ENCODE measurements at regions not wholly inside any gene's neighbourhood (a gene's known extent, or its start where the extent isn't known, plus 50 kb on each side); places are given as distances from the start of the nearest gene placed in this dataset.

DNA sequence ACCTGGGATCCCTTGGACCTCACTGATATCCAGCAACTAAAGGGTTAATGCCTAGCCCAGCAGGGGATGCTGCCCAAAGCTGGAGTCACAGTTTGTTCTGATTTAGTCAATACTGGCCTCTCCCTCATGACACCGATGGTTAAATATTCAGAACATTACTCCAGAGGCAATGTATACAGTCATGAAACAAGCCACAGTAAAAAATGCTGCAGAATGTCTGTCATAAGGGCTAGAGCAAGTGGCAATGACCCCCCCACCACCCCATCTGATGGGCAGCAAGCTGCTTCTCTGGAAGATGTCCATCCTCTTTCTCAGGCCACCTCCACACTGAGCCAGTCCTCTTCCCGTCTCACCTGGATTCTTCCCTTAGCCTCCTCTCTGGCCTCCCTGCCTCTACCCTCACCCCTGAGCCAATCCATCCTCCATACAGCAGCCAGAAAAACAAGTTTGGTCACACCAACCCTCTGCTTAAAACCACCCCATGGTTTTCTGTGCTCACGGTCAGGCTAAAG lies 99.0 kb upstream of the KCNG1 start:
- no peak for DNase-seq

DNA sequence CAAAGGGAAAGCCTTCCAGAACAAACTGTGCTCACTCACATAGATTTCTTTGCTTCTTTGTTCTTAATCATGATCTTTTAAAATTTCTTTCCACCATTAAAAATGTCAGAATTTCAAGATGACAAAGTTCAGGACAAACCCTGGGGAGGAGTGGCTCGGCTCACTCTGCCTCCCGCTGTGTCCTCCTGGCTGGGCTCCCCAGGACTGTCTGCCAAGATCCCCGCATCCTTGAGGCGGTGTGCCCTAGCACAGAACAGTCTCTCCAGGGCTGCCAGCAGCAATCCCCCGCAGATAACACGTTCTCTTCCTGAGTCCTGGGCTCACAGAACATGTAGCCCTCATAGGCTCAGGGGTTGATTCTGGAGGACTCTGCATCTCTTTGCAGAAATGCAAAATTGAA lies 98.4 kb upstream of the KCNG1 start:
- DNase-seq: no peak

DNA sequence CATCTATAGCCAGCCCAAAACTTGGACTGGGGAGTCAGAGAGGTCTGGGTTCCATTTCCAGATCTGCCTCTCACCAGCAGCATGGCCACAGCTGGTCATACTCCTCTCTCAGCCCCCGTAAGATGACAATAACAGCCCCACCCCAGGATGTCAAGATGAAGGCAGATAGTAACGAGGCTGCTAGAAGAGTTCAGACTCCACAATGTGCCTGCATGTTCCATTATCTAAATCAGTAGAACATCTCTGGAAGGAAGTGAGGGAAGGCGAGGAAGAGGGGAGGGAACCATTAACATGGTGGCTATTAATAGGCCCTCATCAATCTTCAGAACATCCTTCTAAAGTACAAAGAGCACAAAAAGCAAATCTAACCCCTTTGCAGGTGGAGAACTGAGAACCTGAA lies 98.0 kb upstream of the KCNG1 start:
- no peak for DNase-seq

DNA sequence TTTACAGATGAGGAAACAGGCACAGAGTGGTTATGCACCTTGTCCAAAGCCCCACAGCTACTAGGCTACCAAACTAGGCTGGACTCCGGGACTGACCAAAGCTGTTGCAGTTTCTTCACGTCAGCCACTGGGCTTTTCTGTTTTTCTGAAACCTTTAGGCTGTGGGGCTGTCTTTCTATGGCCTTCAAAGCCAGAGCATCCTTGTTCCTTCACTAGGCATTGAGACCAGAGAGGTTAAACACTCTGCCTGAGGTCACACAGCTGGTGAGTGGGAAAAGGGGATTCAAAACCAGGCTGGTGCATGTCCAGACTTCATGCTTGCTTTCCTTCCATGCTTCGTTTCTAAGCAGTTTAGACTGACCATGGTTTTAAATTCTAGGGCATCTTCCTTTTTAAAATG lies 97.5 kb upstream of the KCNG1 start:
- DNase-seq: no peak

DNA sequence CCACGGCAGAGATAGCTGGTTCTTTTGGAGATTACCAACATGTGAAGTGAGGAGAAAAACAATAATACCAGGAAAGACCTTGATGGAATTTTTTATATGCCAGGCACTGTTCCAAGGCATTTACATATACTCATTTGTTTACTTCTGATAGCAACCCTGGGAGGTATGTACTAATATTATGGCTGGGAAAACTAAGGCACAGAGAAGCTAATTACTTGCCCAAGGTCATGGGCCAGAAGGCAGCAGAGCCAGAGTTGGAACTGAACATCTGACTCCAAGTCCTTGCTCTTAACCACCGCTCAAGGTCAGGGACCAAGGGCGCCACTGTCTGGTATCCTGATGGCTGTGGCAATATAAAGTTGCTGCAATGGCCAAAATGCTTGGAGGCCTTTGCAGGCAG lies 97.0 kb upstream of the KCNG1 start:
- DNase-seq: no peak

DNA sequence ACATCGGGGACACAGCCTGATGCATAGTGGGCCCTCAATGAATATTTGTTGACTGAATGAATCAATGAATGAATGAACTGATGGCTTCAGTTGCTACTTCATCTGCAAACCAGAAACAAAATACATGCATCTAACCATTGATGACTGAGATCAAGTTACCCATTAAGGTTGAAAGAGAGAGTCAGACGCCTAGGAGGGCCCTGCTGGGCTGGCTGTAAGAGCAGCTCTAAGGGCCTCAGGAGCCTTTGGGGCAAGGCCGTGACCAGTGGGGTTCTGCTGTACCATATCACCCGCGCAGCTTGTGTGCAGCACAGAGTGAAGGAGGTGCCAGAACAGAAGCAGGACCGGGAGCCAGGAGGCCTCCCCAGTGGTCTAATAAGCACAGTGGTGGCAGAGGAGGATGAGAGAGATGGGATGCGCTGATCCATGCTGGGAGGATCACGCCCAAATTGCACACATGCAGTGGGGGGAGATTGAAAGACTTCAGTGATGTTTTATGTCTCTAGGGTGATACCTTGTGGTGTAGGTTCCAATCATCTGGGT lies 96.1 kb upstream of the KCNG1 start:
- no peak for DNase-seq

DNA sequence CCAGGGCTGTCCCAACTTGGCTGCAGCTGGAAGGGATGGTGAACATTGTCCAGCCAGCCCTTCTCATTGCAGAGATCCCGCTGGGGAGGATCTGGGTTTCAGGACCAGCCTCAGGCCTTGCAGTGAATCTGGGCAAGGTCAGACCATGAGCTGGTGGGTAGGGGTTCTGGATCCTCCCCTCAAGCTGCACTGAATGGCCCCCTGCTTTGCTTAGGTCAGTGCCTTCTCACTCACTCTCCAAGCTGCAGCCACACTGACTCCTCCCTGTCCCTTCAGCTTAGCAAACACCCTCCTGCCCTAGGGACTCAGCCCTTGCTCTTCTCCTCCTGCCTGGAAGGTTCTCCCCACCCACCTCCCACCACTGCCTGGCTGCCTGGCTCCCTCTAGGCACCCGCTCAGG lies 95.3 kb upstream of the KCNG1 start:
- DNase-seq: no peak

DNA sequence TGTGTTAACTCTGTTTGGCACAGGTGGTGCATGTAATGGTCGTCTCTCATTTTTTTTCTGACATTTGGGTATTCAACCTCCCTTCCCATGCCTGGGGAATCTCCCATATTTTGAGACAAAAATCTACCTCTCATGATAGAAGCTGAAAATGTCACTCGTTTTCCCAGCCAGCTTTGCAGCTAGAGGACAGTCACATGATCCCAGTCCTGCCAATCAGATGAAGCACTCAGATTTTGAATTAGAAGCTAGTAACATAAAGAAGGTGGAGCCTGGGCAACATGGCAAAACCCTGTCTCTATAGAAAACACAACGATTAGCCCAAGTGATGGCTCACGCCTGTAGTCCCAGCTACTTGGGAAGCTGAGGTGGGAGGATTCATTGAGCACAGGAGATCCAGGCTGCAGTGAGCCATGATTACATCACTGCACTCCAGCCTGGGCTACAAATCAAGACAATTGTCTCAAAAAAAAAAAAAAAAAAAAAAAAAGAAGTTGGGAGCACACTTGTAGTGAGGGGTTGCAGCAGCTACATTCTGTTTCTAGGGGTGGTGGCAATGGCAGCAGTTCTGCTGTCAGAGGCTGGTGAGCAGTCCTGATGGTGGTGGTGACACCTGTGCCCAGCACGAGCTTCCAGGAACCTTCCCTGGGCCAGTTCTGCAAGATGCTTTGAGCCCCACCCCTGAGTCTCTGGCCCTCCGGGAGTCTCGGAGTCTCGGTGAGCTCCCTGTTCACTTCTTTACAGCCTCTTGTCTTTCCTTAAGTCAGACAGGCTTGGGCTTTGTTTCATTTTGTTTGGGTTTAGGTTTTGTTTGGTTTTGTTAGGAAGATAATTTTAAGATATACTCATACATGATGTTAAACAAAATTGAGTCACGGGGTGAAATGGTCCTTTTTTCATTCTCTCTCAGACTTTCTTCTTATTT lies 94.1 kb upstream of the KCNG1 start:
- no peak for DNase-seq

DNA sequence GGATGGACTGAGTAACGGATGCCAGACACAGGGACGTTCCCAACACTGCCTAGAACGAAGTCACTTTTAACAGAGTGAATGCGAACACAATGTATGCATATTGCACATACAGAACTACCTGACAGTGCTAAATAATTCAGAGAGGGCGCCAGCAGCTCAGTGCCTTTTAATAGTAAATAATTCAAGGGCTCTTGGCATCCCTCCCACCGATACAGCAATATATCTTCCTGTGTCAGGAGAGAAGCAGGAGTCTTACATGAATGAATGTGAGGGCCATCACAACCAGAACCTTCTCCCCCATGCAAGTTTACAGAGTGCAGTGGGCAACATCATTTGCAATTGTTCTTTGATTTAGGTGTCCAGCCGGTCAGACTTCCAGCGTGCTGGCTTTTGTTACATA lies 88.4 kb upstream of the KCNG1 start:
- DNase-seq: no peak

DNA sequence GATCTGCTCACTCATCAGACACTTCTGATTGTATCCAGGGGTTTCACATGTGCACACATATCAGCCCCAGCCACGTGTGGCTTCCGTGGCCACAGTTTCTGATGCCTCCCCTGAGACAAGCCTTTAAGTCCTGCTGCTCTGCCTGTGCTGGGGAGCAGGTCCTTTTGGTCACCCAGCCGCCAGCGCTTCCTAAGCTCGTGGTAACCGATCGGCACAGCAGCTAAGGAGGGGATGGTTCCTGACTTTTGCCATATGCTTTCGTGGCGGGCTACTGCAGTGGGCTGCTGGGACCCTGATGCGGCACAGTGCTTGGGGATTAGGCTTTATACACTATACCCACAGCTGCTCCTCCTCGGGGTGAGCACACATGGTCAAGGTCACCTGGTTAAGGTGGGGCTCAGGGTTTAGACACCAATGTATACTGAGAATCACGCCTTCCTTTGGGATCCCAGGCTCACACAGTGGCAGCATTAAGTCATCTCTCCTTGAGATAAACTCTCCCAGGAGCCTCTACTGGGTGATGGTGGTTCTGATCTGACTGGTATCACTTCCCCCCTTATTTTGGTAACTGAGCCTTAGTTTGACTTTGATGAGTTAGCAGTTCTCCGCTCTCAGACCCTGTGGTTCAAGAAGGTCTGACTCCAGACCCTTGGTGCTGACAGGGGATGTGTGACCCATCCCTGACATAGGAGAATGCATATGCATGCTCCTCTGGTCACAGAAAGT lies 85.9 kb upstream of the KCNG1 start:
- DNase-seq: no peak

DNA sequence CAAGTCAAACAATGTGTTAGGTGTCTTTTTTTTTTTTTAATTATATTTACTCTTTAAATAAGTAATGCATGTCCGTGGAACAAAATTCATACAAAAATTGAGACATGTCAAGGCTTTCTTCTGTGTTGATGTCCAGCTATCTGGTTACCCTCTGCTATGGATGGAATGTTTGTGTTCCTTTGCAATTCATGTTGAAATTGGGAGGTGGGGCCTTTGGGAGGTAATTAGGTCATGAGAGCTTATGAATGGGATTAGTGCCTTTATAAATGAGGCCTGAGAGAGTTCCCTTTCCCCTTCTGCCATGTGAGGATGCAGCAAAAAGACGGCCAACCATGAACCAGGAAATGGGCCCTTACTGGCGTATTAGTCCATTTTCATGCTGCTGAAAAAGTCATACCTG lies 83.1 kb upstream of the KCNG1 start:
- no peak for DNase-seq

DNA sequence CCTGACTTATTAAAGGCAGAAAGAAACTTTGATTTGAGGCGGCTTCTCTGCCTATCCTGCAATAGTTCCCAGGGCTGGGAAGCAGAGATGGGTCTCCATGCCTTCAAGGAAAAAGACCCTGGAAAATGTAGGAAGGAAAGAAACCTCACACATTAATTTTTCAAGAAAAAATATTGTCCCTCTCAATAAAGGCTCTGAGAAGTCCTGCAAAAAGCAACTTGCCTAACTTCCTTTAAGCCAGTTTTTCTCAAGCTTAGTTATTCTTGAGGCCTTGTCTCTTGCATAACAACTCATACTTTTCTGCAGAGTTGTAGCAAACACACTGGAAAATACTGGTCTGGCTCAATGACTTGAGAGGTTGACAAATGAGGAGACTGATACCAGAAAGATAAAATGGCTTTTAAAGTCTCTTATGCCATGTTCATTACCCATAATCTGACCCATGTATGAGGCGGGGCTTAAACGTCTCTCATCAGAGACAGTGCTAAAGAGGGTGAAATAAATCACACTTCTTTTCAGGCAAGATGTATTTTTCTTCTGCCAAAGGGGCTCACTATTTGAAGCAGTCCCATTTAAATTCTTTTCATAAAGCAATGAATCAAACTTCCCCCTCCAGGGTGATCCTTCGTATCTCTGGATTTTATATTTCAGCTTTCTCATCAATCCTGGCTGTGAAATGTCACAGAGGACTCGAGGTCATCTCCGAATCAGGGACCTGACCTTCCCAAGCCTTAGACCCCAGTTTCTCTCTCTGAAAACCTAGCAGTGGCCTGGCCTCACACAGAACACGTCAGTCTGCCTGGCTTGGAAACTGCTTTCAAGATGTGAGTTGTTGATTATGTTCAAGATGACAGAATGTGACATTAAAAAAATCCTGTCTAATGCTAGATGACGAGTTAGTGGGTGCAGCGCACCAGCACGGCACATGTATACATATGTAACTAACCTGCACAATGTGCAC lies 82.3 kb upstream of the KCNG1 start:
- no peak for DNase-seq

DNA sequence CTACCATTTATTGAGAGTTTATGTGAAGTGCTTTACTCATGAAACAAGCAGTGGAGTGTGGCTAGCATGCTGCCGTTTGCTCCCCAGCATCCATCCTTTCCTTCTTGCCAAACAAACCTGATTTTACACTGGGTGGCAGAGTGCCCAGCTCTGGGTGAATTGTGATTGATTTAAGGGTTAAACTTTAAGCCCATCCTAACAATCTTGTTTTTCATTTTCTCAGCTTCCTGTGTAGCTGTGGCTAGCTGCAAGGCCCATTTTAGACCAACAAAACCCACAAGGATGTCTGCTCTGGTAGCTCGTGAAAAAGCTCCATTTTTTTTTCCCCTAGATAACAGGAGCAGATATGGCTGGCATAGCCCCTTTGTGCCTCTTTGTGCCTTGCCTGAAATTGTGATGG lies 77.7 kb upstream of the KCNG1 start:
- no peak for DNase-seq

DNA sequence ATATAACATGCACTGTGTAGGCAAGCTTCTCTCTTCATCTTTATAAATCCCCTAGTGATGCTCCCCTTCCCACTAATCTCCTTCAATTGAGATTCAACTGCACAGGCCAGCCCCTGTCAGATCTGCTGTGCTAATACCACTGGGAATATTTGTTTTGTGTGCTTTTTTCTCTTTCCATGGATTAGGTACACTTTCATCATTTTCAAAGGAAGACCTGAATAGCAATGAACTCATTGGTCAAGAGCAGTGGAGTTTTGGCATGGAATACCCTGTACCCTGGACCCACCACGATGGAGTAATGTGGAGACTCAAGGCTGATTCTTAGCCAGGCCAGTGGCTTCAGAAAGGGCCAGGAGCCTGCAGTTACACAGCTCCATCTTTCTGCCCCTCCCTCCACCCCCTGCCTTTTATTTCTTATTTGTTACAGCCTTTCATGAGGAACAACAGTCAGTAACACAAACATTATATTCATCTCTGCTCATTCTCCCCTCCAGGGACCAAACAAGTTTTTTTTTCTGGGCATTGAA lies 75.4 kb upstream of the KCNG1 start:
- no peak for DNase-seq

DNA sequence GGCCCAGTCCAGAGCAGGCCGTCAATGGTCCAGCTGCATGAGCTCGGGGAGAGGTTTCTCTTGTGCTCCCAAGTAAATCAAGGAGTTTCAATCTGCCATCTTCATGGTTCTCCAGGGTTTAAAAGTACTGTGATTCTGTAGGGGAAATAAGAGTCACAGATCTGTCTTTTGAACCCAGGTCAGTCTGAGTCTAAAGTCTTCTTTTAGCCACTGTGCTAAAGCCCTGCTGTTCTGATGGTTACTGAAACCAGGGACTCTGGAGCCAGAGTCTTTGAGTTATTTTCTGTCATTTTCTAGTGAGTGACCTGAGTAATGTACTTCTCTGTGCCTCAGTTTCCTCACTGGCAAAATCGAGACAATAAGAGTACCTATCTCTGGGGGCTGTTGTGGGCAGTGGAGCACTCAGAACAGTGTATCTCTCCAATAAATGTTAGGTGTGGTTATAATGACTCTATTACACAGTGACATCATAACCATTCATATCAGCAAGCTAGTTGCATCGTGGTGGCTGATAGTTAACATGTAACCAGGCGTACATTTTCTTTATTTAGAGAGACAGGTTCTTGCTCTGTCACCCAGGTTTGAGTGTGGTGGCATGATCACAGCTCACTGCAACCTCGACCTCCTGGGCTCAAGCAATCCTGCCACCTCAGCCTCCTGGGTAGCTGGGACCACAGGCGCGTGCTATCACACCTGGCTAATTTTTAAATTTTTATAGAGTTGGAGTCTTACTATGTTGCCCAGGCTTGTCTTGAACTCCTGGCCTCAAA lies 74.6 kb upstream of the KCNG1 start:
- no peak for DNase-seq

DNA sequence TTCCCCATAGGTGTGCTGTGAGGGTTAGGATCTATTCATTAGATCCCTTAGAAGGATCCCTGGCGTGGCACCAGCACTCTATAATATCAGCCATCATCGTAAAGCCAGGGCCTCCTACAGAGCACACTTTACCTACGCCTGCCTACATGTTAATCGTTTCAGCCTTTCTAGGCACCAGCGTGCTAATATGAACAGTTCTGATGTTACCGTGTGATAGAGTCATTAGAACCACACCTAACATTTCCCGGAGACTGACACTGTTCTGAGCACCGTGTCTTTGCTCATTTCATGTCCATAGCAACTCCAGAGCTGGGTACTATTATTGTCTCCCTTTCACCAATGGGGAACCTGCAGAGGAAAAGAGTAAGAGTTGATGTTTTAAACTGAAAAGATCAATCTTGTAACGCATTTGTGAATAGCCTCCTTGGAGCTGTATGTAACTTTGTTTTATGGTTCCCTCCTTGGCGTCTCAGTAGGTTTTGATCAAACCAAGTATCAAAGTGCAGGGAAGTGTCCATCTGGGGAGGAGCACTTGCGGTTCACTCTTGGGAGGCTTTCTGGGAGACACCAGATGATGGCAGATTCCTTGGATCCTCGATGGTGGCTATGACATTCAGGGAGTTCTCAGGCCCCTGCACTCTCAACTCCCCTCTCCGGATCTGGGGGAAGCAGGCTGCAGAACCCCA lies 73.8 kb upstream of the KCNG1 start:
- DNase-seq: no peak

DNA sequence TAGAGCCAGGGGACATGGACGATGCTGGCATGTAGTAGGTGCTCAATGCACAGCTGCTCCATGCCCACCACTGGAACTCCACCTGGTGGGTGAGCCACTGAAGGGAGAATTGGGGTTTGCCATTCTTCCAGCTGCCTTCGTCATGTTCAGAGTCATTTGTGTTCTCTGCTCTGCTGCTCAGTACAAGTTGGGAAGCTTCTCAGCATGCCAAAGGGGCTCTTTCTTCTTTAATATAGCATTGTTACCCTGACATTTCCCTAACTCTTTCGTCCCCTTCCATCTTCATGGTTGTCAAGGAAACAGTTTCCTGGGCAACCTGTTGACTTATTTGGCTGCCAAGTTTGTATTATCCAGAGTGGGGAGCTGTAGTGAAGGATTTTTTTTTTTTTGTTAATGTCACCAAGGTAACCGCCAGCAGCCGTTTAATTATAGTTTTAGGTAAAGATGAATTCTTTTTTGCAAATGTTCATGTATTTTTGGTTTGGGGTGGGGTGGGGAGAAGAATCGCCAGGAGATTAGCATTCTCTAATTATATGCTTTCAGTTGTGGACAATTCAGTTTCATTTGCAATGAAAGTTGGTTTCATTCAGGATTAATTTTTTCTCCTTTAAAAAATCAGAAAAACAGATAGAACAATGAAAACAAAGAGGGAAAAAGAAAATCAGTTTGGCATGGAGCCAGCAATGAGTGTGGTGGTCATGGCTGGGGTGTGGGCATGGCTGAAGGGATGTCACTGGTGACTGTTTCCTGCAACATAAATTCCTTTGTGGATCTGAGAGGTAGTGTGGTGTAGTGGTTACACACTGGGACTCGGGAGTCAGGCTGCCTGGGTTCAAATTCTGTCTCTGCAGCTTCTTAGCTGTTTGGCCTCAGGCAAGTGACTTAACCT lies 73.0 kb upstream of the KCNG1 start:
- DNase-seq: no peak

DNA sequence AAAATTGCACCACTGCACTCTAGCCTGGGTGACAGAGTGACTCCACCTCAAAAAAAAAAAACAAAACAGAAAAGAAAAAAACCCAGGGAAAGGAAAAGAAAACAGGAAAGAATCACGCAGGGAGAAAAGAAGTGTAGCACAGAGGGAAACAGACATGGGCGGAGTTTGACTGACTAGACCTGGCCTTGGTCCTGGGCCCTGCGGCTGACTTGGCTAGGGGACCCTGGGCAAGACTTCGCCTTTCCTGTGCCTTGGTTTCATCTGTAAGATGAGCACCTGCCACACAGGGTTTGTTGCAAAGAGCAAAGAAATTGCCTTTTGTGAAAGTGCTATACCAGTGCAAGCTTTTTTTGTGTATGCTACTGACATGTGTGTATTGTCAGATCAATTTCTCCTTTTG lies 71.3 kb upstream of the KCNG1 start:
- DNase-seq: no peak

DNA sequence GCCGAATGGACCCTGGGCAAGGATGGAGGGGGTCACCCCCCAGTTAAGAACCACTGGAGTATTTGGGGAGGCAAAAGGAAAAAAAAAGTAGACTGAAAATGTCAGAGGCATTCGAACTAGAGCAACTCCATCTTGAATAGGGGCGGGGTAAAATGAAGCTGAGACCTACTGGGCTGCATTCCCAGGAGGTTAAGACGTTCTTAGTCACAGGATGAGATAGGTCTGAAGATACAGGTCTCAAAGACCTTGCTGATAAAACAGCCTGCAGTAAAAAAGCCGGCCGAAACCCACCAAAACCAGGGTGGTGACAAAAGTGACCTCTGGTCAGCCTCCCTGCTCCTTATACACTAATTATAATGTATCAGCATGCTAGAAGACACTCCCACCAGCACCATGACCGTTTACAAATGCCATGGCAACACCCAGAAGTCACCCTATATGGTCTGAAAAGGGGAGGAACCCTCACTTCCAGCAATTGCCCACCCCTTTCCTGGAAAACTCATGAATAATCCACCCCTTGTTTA lies 70.4 kb upstream of the KCNG1 start:
- DNase-seq: no peak

DNA sequence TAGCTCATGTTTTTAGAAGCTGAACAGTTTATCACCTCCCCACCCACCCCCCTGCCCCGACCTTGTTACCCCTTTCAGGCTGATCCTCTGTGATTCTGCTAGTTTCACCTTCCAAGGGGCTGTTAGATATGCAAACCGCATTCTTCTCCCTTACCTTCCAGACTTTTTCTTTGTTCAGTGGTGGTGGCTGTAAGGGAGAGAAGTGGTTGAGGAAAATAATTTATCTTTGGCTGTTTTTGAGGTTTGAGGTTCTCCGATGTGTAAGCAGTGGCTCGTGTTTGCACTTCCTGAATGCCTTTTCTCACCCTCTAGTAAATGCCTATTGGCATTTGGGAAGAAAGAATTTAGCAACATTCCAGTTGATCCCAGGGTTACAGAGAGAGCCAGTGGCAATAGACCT lies 69.4 kb upstream of the KCNG1 start:
- no peak for DNase-seq

Data from central memory CD4-positive, alpha-beta T cell (primary cell).